ENCODE measurements at regions not wholly inside any gene's neighbourhood (a gene's known extent, or its start where the extent isn't known, plus 50 kb on each side); places are given as distances from the start of the nearest gene placed in this dataset.
A peak's percentile ranks its signal among the peaks of the same experiment; 100 is the strongest.

DNA sequence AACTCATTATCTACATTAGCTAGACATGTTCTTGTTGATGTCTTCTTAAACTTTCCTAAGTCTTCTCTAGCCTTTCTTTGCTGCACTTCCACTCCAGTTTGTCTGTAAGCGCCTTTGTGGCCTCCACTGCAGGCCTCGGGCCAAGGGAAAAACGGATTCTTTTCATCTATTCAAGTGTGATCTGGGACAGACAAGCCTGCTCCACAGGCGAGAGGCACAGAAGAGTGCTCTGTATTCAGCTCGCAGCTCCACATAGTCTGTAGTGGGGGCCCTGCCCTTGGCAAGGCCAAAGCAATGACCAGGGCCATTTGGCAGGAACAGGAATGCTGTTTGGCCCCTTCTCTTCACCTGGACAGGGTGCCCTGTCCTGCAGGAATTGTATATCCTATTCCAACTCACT lies 84.1 kb upstream of the BARX2 start:
- ChIA-PET CTCF (interaction anchor here (1.4 kb wide), 1 partner anchor 40 kb away, joined by 4 read pairs; no protein-coding TSS in a partner anchor), POLR2A (no interaction called here)
- no peak overlapping the region for H3K27ac Mint-ChIP-seq
- H3K4me3 Mint-ChIP-seq, result no peak overlapping the region
- peaks cover 23% of the 10 kb centered on the region for H3K4me1 Mint-ChIP-seq
- H3K9me3 Mint-ChIP-seq, result no peaks in the 10 kb centered on the region
- peak; percentile 73 for ATAC-seq
- no peak for DNase-seq (ENCODE audit: low spot score)
- no peaks in the 10 kb centered on the region for H3K36me3 Mint-ChIP-seq
- H3K27me3 Mint-ChIP-seq (ENCODE audit: low read depth), result no peaks in the 10 kb centered on the region
- TF ChIP-seq GRHL2 (CRISPR knock-in tag; IDR thresholded peaks at IDR 0.05; ENCODE audit: insufficient replicate concordance, severe bottlenecking) (no peak), TCF7 (CRISPR knock-in tag; IDR thresholded peaks at IDR 0.05; ENCODE audit: low read depth) (no peak), PRRX2 (CRISPR knock-in tag; IDR thresholded peaks at IDR 0.05) (no peak), ELF4 (CRISPR knock-in tag; IDR thresholded peaks at IDR 0.05; ENCODE audit: low read depth) (no peak), OVOL2 (CRISPR knock-in tag; IDR thresholded peaks at IDR 0.05; ENCODE audit: borderline replicate concordance) (no peak), ZNF138 (CRISPR knock-in tag; conservative IDR thresholded peaks at IDR 0.05) (no peak), ETV6 (CRISPR knock-in tag; IDR thresholded peaks at IDR 0.05) (no peak), RELA (CRISPR knock-in tag; IDR thresholded peaks at IDR 0.05; ENCODE audit: borderline replicate concordance) (no peak), ZBTB43 (CRISPR knock-in tag; IDR thresholded peaks at IDR 0.05) (no peak), USF1 (CRISPR knock-in tag; IDR thresholded peaks at IDR 0.05) (no peak)
- TF ChIP-seq, protein P1, sequence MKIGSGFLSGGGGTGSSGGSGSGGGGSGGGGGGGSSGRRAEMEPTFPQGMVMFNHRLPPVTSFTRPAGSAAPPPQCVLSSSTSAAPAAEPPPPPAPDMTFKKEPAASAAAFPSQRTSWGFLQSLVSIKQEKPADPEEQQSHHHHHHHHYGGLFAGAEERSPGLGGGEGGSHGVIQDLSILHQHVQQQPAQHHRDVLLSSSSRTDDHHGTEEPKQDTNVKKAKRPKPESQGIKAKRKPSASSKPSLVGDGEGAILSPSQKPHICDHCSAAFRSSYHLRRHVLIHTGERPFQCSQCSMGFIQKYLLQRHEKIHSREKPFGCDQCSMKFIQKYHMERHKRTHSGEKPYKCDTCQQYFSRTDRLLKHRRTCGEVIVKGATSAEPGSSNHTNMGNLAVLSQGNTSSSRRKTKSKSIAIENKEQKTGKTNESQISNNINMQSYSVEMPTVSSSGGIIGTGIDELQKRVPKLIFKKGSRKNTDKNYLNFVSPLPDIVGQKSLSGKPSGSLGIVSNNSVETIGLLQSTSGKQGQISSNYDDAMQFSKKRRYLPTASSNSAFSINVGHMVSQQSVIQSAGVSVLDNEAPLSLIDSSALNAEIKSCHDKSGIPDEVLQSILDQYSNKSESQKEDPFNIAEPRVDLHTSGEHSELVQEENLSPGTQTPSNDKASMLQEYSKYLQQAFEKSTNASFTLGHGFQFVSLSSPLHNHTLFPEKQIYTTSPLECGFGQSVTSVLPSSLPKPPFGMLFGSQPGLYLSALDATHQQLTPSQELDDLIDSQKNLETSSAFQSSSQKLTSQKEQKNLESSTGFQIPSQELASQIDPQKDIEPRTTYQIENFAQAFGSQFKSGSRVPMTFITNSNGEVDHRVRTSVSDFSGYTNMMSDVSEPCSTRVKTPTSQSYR (CRISPR knock-in tag; IDR thresholded peaks at IDR 0.05), result no peak
- TF ChIP-seq, protein P2, sequence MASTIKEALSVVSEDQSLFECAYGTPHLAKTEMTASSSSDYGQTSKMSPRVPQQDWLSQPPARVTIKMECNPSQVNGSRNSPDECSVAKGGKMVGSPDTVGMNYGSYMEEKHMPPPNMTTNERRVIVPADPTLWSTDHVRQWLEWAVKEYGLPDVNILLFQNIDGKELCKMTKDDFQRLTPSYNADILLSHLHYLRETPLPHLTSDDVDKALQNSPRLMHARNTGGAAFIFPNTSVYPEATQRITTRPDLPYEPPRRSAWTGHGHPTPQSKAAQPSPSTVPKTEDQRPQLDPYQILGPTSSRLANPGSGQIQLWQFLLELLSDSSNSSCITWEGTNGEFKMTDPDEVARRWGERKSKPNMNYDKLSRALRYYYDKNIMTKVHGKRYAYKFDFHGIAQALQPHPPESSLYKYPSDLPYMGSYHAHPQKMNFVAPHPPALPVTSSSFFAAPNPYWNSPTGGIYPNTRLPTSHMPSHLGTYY (CRISPR knock-in tag; IDR thresholded peaks at IDR 0.05), result no peak

DNA sequence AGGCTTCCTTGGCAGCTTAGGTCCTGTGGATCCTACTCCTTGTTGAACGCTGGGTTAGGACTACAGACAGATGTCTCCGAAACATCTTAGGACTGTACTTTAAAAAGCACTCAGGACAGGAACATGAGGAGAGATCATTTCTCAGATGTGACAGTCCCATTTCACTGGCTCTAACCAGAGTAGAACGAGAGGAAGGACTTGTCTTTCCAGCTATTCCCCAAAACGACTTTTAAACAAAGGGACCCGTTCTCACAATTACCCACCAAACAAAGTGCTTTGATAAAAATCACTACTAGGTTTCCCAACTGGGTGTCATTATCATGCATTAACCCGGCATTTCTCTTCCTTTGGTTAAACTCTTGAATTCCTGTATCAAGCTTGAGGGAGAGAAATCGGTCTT lies 84.7 kb upstream of the BARX2 start:
- CTCF ChIA-PET, result interaction anchor here (0.6 to 1.4 kb wide), 2 partner anchors 41 to 385 kb away, joined by 3 to 4 read pairs; no protein-coding TSS in a partner anchor

GRCh38 chr11:129289350-129290040 lies 86.2 kb upstream of the BARX2 start:
- ChIA-PET POLR2A (no interaction called here), CTCF (interaction anchor here (0.6 to 1.0 kb wide), 3 partner anchors 26 to 424 kb away, joined by 3 to 5 read pairs (median 4); no protein-coding TSS in a partner anchor)
- no peaks in the 10 kb centered on the region for H3K36me3 Mint-ChIP-seq
- no peaks in the 10 kb centered on the region for H3K9me3 Mint-ChIP-seq
- H3K27ac Mint-ChIP-seq, result no peak overlapping the region
- ATAC-seq, result no peak
- peaks cover 30% of the 10 kb centered on the region for H3K4me1 Mint-ChIP-seq
- no peak for DNase-seq (ENCODE audit: low spot score)
- no peak overlapping the region for H3K4me3 Mint-ChIP-seq
- no peaks in the 10 kb centered on the region for H3K27me3 Mint-ChIP-seq (ENCODE audit: low read depth)
- TF ChIP-seq USF1 (CRISPR knock-in tag; IDR thresholded peaks at IDR 0.05) (no peak), ATF2 (CRISPR knock-in tag; IDR thresholded peaks at IDR 0.05; ENCODE audit: borderline replicate concordance, low read depth) (no peak), SOX15 (CRISPR knock-in tag; IDR thresholded peaks at IDR 0.05) (no peak), CREB1 (CRISPR knock-in tag; IDR thresholded peaks at IDR 0.05) (no peak), MXD4 (CRISPR knock-in tag; IDR thresholded peaks at IDR 0.05; ENCODE audit: borderline replicate concordance) (no peak), MLX (CRISPR knock-in tag; IDR thresholded peaks at IDR 0.05) (no peak), ZNF121 (CRISPR knock-in tag; IDR thresholded peaks at IDR 0.05) (no peak)
- TF ChIP-seq, protein P3, sequence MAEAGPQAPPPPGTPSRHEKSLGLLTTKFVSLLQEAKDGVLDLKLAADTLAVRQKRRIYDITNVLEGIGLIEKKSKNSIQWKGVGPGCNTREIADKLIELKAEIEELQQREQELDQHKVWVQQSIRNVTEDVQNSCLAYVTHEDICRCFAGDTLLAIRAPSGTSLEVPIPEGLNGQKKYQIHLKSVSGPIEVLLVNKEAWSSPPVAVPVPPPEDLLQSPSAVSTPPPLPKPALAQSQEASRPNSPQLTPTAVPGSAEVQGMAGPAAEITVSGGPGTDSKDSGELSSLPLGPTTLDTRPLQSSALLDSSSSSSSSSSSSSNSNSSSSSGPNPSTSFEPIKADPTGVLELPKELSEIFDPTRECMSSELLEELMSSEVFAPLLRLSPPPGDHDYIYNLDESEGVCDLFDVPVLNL (CRISPR knock-in tag; IDR thresholded peaks at IDR 0.05; ENCODE audit: borderline replicate concordance, low read depth), result no peak

More for the DNA sequence above, 84.7 kb upstream of the BARX2 start:
- Mint-ChIP-seq H3K4me1 (peaks cover 23% of the 10 kb centered on the region), H3K36me3 (no peaks in the 10 kb centered on the region), H3K27ac (no peak overlapping the region), H3K4me3 (no peak overlapping the region), H3K9me3 (no peaks in the 10 kb centered on the region), H3K27me3 (ENCODE audit: low read depth) (no peaks in the 10 kb centered on the region)
- no peak for DNase-seq (ENCODE audit: low spot score)
- no peak for TF ChIP-seq ESRRA (CRISPR knock-in tag; IDR thresholded peaks at IDR 0.05; ENCODE audit: borderline replicate concordance)
- no peak for TF ChIP-seq TEAD1 (CRISPR knock-in tag; IDR thresholded peaks at IDR 0.05)
- no peak for TF ChIP-seq SP1 (CRISPR knock-in tag; conservative IDR thresholded peaks at IDR 0.05)
- POLR2A ChIA-PET, result no interaction called here
- peak; percentile 14; the same call in 1 of the 2 replicates for ATAC-seq
